Activated CD4-positive, alpha-beta T cell treated with anti-CD3 and anti-CD28 coated beads, Interleukin-10, Interleukin-2, amounts not matched to agents 100 ng/mL and 50 ng/mL, durations not matched to agents 16 hours and 8 hours (primary cell): ENCODE measurements at regions not wholly inside any gene's neighbourhood (a gene's known extent, or its start where the extent isn't known, plus 50 kb on each side); places are given as distances from the start of the nearest gene placed in this dataset.

Source experiments
- DNase-seq: peaks from one replicate; pipeline ENCODE4 v3.0.0-alpha.2; 2020

DNA sequence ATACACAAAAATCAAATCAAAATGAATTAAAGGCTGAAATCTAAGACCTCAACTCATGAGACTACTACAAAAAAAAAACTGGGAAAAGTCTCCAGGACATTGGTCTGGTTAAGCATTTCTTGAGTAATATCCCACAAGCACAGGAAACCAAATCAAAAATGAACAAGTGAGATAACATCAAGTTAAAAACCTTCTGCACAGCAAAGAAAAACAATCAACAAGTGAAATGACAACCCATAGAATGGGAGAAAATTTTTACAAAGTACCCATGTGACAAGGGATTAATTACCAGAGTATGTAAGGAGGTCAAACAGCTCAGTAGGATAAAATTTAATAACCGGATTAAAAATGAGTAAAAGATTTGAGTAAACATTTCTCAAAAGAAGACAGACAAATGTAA is 338.7 kb downstream of the SLC16A7 start:
- no peak for DNase-seq

DNA sequence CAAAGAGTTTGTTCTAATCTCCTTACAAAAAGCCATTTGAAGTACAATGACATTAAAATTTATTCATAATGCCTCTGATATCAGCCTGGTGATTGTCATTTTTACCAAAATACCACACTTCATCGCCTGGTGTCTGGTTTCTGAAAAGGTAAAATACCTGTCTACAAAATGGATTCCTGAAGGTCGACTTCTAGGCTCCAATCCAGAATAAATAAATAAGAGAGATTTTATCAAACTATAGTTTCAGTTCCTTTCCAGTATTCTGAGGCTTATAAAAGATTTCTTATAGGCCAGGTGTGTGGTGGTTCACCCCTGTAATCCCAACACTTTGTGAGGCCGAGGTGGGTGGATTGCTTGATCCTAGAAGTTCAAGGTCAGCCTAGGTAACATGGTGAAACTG is 340.7 kb downstream of the SLC16A7 start:
- no peak for DNase-seq

DNA sequence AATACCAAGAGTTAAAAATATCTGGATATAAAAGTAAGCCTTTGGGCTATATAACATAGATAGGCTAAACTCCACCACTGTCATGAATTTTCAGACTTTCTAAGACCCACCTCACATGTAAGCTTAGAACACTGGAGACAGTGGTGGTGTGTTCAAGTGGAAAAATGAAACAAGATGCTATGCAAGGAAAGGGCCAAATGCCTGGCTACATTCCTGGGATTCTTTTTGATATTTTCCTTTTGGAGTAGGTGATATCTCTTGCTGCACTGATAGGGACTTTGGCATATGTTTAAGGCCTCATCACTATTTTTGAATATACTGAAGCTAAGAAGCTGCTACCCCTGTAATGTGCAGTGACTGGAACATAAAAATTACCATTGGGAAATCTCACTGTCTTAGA is 341.3 kb downstream of the SLC16A7 start:
- no peak for DNase-seq

DNA sequence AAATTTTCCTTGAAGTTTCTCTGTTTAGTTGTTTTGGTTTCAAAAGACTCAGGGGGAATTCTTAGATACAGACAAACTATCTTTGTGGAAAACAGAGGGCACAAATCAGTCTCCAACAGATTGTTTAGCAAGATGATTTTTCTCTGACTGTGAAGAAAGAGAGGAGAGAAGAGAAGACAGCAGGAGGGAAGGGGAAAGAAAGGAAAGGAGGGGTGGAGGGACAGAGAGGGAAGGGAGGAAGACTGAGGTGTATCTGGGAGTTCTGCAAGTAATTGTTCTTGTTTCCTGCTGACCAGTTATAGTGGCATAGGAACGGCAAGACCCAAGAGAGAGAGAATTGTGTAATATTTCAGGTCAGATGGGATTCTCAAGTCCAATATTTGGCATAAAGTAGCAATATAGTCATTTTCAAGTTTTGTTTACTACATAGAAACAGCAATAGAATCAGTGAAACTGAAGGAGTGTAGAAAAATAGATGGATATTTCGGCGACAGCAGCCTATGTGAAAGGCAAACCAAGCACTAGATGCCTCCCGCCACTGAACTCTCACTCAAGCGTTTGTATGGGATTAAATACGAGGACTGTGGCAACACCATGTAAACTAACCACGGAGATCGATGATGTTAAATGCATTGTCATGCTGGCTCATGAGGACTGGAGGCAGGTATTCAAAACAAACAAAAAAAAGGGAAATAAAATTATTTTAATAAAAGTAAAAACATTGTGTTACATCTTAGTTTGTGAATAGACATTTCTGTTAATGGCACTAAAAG is 342.5 kb downstream of the SLC16A7 start:
- DNase-seq, result no peak

DNA sequence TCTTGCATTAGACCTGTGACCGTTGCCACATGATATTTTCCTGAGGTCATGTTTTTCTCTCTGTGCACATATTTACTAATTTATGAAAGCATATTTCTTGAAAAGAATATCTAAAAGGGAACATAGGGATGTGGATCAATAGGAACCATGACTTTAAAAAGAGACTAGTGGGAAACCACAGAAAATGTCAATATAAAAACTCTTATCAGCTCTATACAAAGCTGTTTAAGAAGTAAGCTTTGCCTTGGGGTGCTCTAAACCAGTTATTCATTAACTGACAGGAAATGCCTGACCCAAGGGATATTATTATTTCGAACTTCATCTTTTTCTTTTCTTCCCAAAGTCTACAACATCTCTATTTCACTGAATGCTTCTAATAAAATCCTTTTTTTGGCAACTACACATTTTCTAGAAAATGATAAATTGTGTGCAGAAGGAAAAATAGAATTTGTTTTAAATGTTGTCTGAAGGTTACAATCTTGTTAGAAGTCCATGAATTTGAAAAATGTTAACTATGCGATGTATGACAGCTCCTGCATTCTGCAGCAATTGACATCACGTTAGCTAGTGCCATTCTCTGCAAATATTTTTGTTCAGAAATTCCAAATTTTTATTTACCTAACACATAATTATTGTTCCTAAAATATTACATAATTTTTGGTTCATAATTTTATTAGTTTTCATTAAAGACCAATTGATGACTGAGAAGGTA is 345.0 kb downstream of the SLC16A7 start:
- DNase-seq, result no peak

DNA sequence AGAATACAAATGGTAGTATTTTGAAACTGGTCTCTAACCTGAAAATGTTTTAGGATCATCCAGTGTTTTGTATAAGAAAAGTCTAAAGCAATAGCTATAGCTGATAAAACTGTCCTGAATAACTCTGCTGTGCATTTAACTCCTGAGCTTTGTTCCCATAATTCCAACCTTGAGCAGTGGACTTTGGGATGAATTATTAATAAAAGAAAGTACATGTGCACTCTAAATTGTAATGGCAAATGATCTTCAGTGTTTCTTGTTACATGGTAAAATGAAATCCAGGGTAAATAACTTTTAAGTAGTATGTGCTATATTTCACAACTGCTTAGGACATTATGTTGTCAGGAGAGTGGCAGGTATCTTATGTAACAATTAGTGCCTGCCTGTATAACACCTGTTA is 345.6 kb downstream of the SLC16A7 start:
- no peak for DNase-seq

DNA sequence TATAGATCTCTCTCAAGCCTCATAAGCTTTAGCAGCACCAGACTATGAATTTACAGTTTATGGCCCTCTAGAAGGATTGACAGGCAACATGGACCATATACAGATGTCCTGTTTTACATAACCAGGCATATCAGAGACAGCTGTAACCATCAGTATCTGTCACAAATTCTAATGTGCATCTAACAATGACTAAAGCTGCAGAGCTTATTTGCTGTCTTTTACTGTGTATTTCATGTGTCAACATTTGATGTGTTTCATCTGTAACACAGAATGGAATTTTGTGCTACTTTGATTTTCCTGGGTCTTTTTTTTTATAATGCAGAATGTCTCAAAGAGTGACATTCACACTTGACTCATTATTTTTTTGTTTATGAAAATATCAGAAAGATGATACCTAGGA is 348.3 kb downstream of the SLC16A7 start:
- no peak for DNase-seq

DNA sequence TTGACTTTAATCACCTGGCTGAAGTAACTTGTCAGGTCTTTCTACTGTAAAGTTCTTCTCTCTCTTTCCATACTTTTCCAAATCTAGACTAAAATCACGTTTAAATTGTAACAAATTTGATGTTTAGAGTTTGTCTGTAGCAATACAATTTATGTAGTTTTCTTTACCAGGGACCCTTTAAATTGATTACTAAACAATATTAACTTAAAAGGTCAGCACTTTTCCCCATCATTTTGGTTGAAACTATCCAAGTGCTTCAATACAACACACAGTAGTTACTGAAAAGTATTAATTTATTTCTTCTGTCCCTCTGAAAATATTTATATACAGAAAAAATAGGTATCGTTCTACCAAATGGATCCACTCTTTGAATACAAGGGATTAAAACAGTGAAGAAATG is 350.8 kb downstream of the SLC16A7 start:
- no peak for DNase-seq

DNA sequence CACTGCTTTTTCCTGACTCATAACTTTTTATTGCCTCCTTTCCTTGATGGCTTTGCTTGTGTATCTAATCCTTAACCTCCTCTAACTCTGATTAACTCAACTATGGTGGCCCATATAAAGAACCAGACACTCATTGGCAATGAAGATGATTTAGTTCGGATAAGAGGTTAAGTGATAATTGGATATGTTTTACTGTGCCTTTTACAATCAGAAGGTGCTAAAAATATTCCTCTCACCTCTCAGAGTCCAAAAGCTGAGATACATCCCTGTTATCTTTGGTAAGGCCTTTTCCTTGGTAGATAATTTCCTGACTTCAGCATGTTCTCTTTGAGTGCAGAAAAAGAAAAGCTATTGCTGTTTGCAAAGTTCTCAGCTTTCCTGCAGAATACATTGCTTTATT is 367.7 kb downstream of the SLC16A7 start:
- no peak for DNase-seq

DNA sequence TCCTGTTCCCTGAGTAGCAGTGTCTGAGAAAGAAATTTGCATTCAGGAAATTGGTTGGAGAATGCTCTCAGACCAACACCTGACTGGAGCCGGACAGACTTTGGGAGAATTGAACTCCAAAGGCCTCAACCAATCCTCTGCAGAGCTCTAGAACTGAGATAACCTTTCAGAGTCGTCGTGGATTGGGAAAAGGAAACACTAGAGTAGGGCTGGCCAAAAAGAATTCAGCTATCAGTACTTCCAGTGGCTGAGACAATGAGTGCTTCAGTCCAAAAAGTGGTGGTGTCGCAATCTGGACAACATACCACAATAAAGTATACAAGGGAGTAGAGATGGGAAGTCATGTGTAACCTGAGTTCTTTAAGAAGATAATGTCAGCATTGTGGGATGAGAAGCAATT is 377.1 kb downstream of the SLC16A7 start:
- DNase-seq, result no peak

DNA sequence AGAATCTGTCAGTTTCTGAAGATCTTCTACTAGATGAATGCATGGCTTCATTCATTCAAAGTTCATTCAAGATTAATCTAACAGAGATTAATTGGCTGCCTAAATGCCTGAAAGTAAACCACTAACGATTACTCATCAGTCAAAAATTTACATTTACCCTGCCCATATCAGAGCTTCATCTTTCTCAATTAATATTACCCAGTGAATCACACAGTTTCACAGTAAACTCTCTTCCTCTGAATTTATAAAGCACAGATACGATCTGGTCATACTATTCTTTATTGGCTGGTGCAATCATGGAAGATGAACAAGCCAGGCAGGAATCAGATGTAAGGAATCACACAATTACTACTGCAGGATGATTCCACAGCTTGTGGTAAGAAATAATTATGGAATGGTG is 377.7 kb downstream of the SLC16A7 start:
- DNase-seq, result no peak

DNA sequence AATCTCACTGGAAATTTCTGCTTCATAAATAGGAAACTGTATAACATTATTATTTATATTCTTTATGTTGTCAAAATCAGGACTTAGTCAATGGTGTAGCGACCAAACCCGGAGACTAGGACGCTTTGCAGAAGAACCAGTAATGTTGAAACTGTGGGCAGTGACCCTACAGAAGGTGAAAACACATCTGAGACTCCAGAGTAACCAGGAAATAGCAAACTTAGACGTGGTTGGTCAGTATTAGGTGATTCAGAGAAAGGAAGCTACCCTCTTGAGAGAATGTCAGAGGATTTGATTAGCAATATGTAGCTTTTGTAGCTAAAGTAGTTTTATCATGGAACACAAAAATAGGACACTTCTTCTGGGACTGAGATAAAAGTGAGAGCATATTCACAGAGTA is 381.9 kb downstream of the SLC16A7 start:
- DNase-seq, result no peak

DNA sequence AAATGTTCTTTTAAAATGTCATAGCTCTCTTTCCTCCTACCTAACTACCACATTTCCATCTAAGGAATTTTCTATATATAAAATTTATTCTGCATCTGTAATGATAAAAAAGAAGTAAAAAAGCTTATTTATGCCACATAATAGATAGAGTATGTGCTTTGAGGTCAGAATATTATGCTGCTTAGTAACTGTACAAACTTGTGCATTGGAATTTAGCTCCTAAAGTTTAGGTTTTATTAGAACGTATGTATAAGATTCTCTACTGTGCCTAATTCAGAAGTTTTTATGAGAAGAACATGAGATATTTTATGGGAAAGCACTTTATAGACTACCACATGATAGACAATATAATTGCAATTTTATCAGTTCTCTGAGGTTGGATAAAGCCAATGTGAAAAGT is 384.6 kb downstream of the SLC16A7 start:
- DNase-seq, result no peak

DNA sequence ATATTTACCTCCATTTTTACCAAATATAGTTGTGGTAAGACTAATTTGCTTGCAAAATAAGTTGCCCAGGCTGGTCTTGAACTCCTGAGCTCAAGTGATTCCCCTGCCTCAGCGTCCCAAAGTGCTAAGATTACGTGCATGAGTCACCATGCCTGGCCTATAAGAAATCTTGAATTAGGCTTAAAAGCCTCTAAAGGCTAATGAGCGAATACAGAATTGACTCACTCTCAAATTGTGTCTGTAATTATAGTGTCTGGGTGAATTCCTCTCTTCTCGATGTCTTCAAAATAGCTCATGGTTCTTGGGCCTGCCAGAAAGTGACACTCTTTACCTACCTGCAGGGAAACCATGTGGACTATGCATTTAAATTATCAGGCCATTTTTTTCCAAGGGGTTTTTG is 403.5 kb downstream of the SLC16A7 start:
- DNase-seq, result no peak

DNA sequence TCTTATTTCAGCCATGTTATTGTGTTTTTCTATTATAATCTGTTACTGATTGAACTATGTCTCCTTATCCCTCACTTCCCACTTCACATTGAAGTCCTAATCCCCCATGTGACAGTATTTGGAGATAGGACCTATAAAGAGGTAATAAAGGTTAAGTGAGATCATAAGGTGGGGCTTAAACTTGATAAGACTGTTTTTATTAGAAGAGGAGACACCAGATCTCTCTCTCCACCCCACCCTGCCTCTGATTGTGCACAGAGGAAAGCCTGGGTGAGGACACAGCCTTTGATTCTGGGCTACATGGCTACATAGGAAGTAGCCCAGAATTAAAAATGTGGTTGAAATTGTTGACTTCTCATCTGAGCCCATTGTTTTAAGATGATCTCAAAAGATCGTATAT is 414.7 kb downstream of the SLC16A7 start:
- DNase-seq, result no peak

DNA sequence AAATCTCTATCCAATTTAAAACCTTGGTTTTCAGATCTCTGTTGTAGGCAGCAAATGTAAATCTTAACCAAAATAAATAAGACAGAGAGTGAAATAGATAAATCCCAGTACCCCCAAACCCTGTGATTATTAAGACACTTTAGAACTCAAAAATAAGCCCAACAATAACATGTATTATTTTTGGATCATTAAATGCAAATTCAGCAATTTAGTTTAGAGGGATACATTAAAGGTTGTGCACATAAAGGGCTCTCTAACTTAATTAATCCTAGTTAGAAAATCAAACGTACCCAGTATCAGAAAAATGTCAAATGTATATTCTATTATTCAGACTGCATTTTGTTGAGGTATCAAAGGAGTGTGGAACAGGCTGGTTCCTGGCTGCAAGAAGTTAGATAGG is 416.8 kb downstream of the SLC16A7 start:
- DNase-seq, result no peak

DNA sequence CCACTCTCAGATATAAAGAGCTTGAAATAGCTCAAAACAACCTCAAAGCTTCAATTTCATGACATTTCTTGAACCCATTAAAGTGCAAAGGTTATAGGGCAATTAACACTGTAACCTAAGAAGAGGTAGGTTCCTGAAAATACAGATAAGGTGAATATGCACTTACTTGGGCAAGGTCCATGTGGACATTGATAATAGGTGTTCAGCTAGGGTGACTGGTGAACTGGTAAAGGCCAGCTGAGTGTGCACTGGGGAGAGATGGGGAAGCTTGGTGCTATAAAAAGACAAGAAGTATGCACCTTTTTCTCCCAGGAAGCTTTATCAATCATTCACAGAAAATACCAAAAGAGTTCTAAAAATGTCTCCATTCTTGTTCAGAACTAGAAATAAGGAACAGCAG is 418.6 kb downstream of the SLC16A7 start:
- DNase-seq, result no peak

DNA sequence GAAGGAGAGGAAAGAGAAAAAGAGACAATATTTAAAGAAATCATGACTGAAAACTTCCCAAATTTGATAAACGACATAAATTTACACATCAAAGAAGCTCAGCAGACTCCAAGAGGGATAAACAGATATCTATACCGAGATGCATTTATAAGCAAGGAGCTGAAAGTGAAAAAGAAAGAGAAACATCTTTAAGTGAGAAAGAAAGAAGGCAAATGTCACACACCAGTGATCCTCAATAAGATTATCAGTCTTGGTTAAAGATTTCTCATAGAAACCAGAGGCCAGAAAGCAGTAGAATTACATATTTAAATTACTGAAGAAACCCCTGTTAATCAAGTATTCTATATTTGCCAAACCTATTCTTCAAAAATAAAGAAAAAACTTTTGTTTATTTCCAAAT is 424.2 kb downstream of the SLC16A7 start:
- DNase-seq, result no peak

DNA sequence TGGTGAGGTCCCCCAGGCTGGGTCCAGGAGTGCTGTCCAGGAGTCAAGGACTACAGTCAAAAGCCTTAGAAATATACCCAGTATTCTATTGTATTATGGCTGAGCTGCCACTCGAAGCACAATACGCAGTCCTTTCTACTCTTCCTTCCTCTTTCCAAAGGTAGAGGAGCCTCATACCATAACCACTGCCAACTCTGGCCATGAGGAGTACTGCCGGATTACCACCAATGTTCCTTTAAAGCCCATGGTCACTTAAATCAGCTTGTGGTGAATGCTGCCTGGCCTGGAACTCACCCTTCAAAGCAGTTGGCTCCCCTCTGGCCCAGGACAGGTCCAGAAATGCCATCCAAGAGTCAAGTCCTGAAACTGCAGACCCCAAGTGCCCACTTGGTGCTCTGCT is 425.4 kb downstream of the SLC16A7 start:
- DNase-seq, result no peak

DNA sequence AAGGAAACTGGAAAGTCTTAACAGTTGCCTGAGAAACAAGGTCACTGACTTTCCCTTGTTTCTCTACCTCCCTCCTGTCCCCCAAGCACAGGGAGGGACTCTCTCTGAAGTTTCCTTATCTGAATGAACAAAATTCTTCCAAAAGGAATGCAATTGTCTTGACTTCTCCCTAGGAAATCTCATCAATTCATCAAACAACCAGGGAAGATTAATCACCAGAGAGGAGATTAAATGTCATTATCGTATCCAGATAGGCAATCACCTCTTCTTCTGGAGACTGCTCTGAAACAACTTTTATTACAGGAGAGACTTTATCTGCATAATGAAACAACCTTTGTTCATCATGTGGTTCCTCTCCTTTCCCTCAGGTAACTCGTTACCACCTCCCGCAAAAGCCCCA is 431.4 kb downstream of the SLC16A7 start:
- no peak for DNase-seq

DNA sequence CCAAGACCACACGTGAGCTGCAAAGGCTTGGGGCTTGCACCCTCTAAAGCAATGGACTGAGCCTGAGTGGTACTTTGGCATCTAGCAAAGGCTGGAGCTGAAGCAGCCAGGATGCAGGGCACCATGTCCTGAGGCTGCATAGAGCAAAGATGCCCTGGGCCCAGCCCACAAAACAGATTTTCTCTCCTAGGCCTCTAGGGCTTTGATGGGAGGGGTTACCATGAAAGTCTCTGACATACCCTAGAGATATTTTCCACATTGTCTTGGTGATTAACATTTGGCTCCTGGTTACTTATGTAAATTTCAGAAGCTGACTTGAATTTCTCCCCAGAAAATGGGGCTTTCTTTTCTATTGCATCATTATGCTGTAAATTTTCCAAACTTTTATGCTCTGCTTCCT is 438.3 kb downstream of the SLC16A7 start:
- no peak for DNase-seq

DNA sequence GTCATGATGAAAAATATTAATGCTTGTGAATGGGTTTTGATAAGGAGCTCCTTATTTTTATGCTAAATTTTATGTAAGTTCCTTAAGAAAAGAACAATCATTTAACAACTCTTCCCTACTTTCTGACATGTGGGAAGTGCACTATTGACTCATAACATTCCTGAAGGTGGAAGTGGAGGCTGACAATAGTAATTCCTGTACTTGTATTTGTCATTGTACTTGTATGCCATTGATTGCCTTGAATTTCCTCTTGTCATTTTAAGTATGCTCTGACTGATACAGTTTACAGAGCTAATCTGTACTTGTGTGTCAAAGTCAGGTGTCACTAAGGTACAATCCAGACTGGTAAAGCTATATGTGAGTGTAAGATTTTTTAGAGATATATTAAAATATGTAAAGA is 440.0 kb downstream of the SLC16A7 start:
- DNase-seq, result no peak

DNA sequence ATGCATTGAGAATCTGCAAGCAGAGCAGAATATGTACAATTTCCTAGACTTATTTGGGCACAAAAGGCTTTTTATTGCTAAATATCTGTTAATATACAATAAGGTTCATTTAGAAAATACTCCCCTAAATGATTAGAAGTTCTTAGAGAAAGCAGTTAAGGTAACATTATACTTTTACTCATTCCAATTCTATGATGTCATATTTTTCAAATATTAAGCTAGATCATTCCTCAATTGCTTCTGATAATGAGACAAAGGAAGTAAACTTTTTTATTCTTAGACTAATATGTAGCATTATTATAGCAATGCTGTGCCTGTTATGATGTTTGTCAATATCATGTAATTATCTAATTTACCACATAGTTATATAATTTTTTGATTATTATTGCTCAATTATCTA is 447.0 kb downstream of the SLC16A7 start:
- no peak for DNase-seq

DNA sequence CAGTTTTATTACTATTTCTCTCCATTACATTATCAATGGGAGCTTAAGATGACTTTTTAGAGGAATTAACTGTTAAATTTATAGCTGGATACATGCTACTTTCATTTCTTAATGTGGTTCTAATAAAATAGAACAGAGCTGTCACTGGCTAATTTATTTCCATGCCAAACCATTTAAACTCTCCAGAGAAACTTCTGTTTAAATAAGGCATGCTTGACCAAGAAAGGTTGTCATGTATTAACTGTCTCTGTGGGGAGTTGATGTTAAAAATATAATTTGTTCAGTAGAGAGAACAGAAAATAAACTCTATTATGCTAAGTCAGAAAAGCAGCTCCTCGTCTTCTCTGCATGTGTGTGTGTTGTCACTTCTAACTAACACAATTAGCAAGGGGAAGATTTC is 447.4 kb downstream of the SLC16A7 start:
- DNase-seq, result no peak

DNA sequence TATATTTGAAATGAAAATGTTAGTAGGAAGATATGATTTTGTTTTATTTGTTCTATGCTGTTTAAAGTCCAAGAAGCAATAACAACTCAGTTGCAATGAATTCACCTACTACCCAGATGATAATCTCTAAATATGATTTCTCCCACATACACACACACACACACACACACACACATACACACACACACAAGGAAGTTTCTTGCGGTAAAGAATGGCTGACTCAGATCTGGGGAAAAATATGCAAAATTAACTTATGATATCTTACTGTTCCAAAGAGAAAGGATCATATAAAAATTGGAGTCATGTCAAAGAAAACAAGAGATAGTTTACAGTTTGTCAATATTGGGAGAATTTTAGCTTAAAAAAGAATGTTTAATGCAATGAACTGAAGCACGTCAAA is 456.7 kb downstream of the SLC16A7 start:
- no peak for DNase-seq
